Right lobe of liver (tissue), 4 donors: ENCODE measurements at regions not wholly inside any gene's neighbourhood (a gene's known extent, or its start where the extent isn't known, plus 50 kb on each side); places are given as distances from the start of the nearest gene placed in this dataset.

Source experiments
- CTCF ChIP-seq, 4 donors: fragments of 200-600 bp in 3 of 4; fragments of 450-650 bp in 1 of 4; IDR thresholded peaks; one replicate each; pipeline versions ENCODE4 v1.5.1 to v1.8.0; 2016 to 2022; ENCODE audit warnings: antibody characterized with exemption in 4 of 4, mild to moderate bottlenecking in 2 of 4
- POLR2A ChIP-seq: fragments of 450-650 bp; IDR thresholded peaks from one replicate; pipeline ENCODE4 v1.6.1; 2017; ENCODE audit warnings: antibody characterized with exemption, mild to moderate bottlenecking
- donor health status: DM: no; HTN: no; CAD: no.
- donor health status: DM: no; HTN: no; CAD: no.
- donor health status: DM: no; HTN: yes; CAD: no.

GRCh38 chr4:25481648-25482047, 104.6 kb downstream of the ANAPC4 start:
- TF ChIP-seq CTCF (IDR thresholded peaks at IDR 0.05) (no peak), POLR2A (no peak)
